HG03571 (cell line): ENCODE measurements at regions not wholly inside any gene's neighbourhood (a gene's known extent, or its start where the extent isn't known, plus 50 kb on each side); places are given as distances from the start of the nearest gene placed in this dataset.
"Not testable (repeated sequence)": the region's sequence is repeated elsewhere in the genome, so short reads cannot be mapped to it uniquely, and the experiment has no call there.

Source experiments
- ATAC-seq: cut with Tn5 transposase; IDR thresholded peaks from one replicate; pipeline ENCODE4 v1.9.1; 2021; ENCODE audit not compliant: unreplicated experiment

- ATAC-seq: no peak
Measured at GRCh38 chr1:29934255-29934772, 698.0 kb downstream of the PTPRU start.

GRCh38 chr1:29933067-29933466 lies 696.7 kb downstream of the PTPRU start:
- ATAC-seq: no peak

- ATAC-seq: no peak
Measured at GRCh38 chr1:29932626-29933025, 696.3 kb downstream of the PTPRU start.

- no peak for ATAC-seq
Measured at GRCh38 chr1:29931477-29932175, 695.3 kb downstream of the PTPRU start.

GRCh38 chr1:29925058-29925457 lies 688.7 kb downstream of the PTPRU start:
- ATAC-seq: no peak

GRCh38 chr1:29924017-29924431 lies 687.7 kb downstream of the PTPRU start:
- no peak for ATAC-seq

GRCh38 chr1:29921741-29922140 lies 685.4 kb downstream of the PTPRU start:
- no peak for ATAC-seq

- ATAC-seq: no peak
Measured at GRCh38 chr1:29920784-29921183, 684.5 kb downstream of the PTPRU start.

- ATAC-seq: no peak
Measured at GRCh38 chr1:29920316-29920715, 684.0 kb downstream of the PTPRU start.

GRCh38 chr1:29919041-29919440 lies 682.7 kb downstream of the PTPRU start:
- not testable (repeated sequence) for ATAC-seq

GRCh38 chr1:29916656-29917369 lies 680.5 kb downstream of the PTPRU start:
- no peak for ATAC-seq

- no peak for ATAC-seq
Measured at GRCh38 chr1:29914936-29915335, 678.6 kb downstream of the PTPRU start.

- no peak for ATAC-seq
Measured at GRCh38 chr1:29912425-29912824, 676.1 kb downstream of the PTPRU start.

GRCh38 chr1:29909962-29910361 lies 673.6 kb downstream of the PTPRU start:
- no peak for ATAC-seq

- no peak for ATAC-seq
Measured at GRCh38 chr1:29907596-29907995, 671.3 kb downstream of the PTPRU start.

- ATAC-seq: no peak
Measured at GRCh38 chr1:29906927-29907326, 670.6 kb downstream of the PTPRU start.

GRCh38 chr1:29903548-29904166 lies 667.3 kb downstream of the PTPRU start:
- no peak for ATAC-seq

- ATAC-seq: no peak
Measured at GRCh38 chr1:29901624-29902325, 665.5 kb downstream of the PTPRU start.

GRCh38 chr1:29900712-29901111 lies 664.4 kb downstream of the PTPRU start:
- ATAC-seq: no peak

- no peak for ATAC-seq
Measured at GRCh38 chr1:29900104-29900679, 663.9 kb downstream of the PTPRU start.
